ENCODE measurements at regions not wholly inside any gene's neighbourhood (a gene's known extent, or its start where the extent isn't known, plus 50 kb on each side); places are given as distances from the start of the nearest gene placed in this dataset.

DNA sequence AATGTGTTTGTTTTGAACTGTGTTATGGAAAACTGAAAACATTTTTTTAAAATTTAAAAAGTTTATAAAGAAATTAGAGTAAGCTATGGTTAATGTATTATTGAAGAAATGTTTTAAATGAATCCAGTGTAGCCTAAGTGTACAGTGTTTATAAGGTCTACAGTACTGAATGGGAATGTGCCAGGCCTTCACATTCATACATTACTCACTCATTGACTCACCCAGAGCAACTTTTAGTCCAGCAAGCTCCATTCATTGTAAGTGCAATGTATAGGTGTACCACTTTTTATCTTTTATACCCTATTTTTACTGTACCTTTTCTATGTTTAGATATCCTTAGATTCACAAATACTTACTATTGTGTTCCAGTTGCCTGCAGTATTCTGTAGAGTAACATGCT lies 215.1 kb upstream of the THUMPD2 start:
- no peak for TF ChIP-seq ZNF19 (tag by site-specific recombination; IDR thresholded peaks at IDR 0.05; ENCODE audit: low read depth)
- TF ChIP-seq ZNF555 (tag by site-specific recombination; conservative IDR thresholded peaks at IDR 0.05), result no peak
- no peak for TF ChIP-seq ZNF792 (tag by site-specific recombination; IDR thresholded peaks at IDR 0.05)
- no peak for TF ChIP-seq ZSCAN5A (tag by site-specific recombination; IDR thresholded peaks at IDR 0.05)
- TF ChIP-seq, protein P1, sequence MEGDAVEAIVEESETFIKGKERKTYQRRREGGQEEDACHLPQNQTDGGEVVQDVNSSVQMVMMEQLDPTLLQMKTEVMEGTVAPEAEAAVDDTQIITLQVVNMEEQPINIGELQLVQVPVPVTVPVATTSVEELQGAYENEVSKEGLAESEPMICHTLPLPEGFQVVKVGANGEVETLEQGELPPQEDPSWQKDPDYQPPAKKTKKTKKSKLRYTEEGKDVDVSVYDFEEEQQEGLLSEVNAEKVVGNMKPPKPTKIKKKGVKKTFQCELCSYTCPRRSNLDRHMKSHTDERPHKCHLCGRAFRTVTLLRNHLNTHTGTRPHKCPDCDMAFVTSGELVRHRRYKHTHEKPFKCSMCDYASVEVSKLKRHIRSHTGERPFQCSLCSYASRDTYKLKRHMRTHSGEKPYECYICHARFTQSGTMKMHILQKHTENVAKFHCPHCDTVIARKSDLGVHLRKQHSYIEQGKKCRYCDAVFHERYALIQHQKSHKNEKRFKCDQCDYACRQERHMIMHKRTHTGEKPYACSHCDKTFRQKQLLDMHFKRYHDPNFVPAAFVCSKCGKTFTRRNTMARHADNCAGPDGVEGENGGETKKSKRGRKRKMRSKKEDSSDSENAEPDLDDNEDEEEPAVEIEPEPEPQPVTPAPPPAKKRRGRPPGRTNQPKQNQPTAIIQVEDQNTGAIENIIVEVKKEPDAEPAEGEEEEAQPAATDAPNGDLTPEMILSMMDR (tag by site-specific recombination; IDR thresholded peaks at IDR 0.05), result no peak
- TF ChIP-seq REST (tag by site-specific recombination; IDR thresholded peaks at IDR 0.05), result no peak
- TF ChIP-seq, protein P2, sequence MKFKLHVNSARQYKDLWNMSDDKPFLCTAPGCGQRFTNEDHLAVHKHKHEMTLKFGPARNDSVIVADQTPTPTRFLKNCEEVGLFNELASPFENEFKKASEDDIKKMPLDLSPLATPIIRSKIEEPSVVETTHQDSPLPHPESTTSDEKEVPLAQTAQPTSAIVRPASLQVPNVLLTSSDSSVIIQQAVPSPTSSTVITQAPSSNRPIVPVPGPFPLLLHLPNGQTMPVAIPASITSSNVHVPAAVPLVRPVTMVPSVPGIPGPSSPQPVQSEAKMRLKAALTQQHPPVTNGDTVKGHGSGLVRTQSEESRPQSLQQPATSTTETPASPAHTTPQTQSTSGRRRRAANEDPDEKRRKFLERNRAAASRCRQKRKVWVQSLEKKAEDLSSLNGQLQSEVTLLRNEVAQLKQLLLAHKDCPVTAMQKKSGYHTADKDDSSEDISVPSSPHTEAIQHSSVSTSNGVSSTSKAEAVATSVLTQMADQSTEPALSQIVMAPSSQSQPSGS (tag by site-specific recombination; IDR thresholded peaks at IDR 0.05; ENCODE audit: low read depth), result no peak
